IMR-90 (cell line): ENCODE measurements at regions not wholly inside any gene's neighbourhood (a gene's known extent, or its start where the extent isn't known, plus 50 kb on each side); places are given as distances from the start of the nearest gene placed in this dataset.

Experiments used
- ATAC-seq: fragments of 200-7000 bp; cut with Tn5 transposase; 2 replicates; pipeline ENCODE4 v1.9.1; 2020; ENCODE audit warnings: low read depth, mild to moderate bottlenecking, moderate library complexity
- BruUV-seq: library from RNA; stranded (reverse); fragments of 400-500 nt; replicated peaks from 2 replicates; lab custom pipeline; 2021; lab: Mats Ljungman, UMichigan
- CTCF ChIA-PET: fragments of 300-600 bp; formaldehyde crosslinking; extraction: SDS; loops from one replicate; lab custom pipeline; 2021; ENCODE audit warnings: antibody characterized with exemption; lab: Yijun Ruan, JAX
- POLR2A ChIA-PET: fragments of 300-600 bp; sonication (Branson Sonifier 250); formaldehyde crosslinking; loops from one replicate; lab custom pipeline; 2022; ENCODE audit warnings: antibody characterized with exemption; ENCODE audit not compliant: unreplicated experiment; lab: Charles Lee
- DNase-seq: peaks from one replicate; pipeline ENCODE4 v3.0.0; 2013
- H2AFZ ChIP-seq: replicated peaks from 2 replicates; pipeline ENCODE3; 2013; ENCODE audit warnings: low read length, mild to moderate bottlenecking; ENCODE audit not compliant: poor library complexity
- H2AK5ac ChIP-seq: 2 replicates; pipeline ENCODE4 v1.6.1; 2013; ENCODE audit warnings: low read depth, low read length, inconsistent platforms
- H2AK9ac ChIP-seq: replicated peaks from 2 replicates; pipeline ENCODE3; 2013; ENCODE audit warnings: mild to moderate bottlenecking, low read depth, low read length, moderate library complexity; ENCODE audit not compliant: poor library complexity
- H2BK120ac ChIP-seq: 2 replicates; pipeline ENCODE4 v1.6.1; 2013; ENCODE audit warnings: low read depth, low read length, inconsistent platforms
- H2BK15ac ChIP-seq: 3 replicates; pipeline ENCODE4 v1.6.1; 2013; ENCODE audit warnings: low read depth, low read length, inconsistent platforms
- H2BK20ac ChIP-seq: 2 replicates; pipeline ENCODE4 v1.6.1; 2013; ENCODE audit warnings: low read depth, mild to moderate bottlenecking, inconsistent platforms, low read length, moderate library complexity
- H2BK5ac ChIP-seq: 2 replicates; pipeline ENCODE4 v1.6.1; 2013; ENCODE audit warnings: mild to moderate bottlenecking, low read depth, low read length, inconsistent platforms; ENCODE audit not compliant: poor library complexity, severe bottlenecking
- H3K14ac ChIP-seq: replicated peaks from 2 replicates; pipeline ENCODE4 v1.6.1; 2013; ENCODE audit warnings: low read depth, low read length, inconsistent platforms
- H3K18ac ChIP-seq: 2 replicates; pipeline ENCODE4 v1.6.1; 2013; ENCODE audit warnings: low read depth, low read length, control low read depth
- H3K23ac ChIP-seq: 2 replicates; pipeline ENCODE4 v1.6.1; 2013; ENCODE audit warnings: low read depth, low read length, inconsistent platforms
- H3K27ac ChIP-seq: 2 replicates; pipeline ENCODE4 v1.5.1; 2013; ENCODE audit warnings: mild to moderate bottlenecking, control low read depth, low read length; ENCODE audit not compliant: insufficient read depth
- H3K27me3 ChIP-seq: 2 replicates; pipeline ENCODE4 v1.6.1; 2013; ENCODE audit warnings: low read length; ENCODE audit not compliant: control insufficient read depth, insufficient read depth
- H3K36me3 ChIP-seq: 2 replicates; pipeline ENCODE4 v1.6.1; 2013; ENCODE audit warnings: low read length, mixed read lengths; ENCODE audit not compliant: control insufficient read depth, insufficient read depth
- H3K4ac ChIP-seq: 2 replicates; pipeline ENCODE4 v1.6.1; 2013; ENCODE audit warnings: low read depth, low read length, inconsistent platforms
- H3K4me1 ChIP-seq: 2 replicates; pipeline ENCODE4 v1.6.1; 2013; ENCODE audit warnings: low read length, mixed read lengths; ENCODE audit not compliant: control insufficient read depth, insufficient read depth
- H3K4me2 ChIP-seq: 2 replicates; pipeline ENCODE4 v1.6.1; 2013; ENCODE audit warnings: low read depth, mild to moderate bottlenecking, control low read depth, low read length, moderate library complexity
- H3K4me3 ChIP-seq: 2 replicates; pipeline ENCODE4 v1.5.1; 2013; ENCODE audit warnings: low read depth, mild to moderate bottlenecking, control low read depth, low read length, moderate library complexity; ENCODE audit not compliant: insufficient read depth
- H3K56ac ChIP-seq: 2 replicates; pipeline ENCODE4 v1.6.1; 2013; ENCODE audit warnings: low read length, inconsistent platforms; ENCODE audit not compliant: insufficient read depth; ENCODE audit errors: extremely low read depth
- H3K79me1 ChIP-seq, 2 experiments: 2 replicates each; pipeline ENCODE4 v1.6.1; 2013; ENCODE audit warnings: low read length in 2 of 2, inconsistent platforms in 1 of 2, low read depth in 1 of 2
- H3K9ac ChIP-seq: 2 replicates; pipeline ENCODE4 v1.6.1; 2013; ENCODE audit warnings: low read depth, low read length, control low read depth
- H3K9me1 ChIP-seq: 2 replicates; pipeline ENCODE4 v1.6.1; 2013; ENCODE audit warnings: low read length, inconsistent platforms; ENCODE audit not compliant: insufficient read depth
- H3K9me3 ChIP-seq: 2 replicates; pipeline ENCODE4 v1.6.1; 2013; ENCODE audit warnings: low read length; ENCODE audit not compliant: control insufficient read depth, insufficient read depth
- H4K20me1 ChIP-seq: 2 replicates; pipeline ENCODE4 v1.6.1; 2013; ENCODE audit warnings: low read length, inconsistent platforms; ENCODE audit not compliant: insufficient read depth
- H4K5ac ChIP-seq: 2 replicates; pipeline ENCODE4 v1.6.1; 2013; ENCODE audit warnings: mild to moderate bottlenecking, low read depth, low read length, control low read depth
- H4K8ac ChIP-seq, 2 experiments: 2 replicates each; pipeline ENCODE4 v1.6.1; 2013; ENCODE audit warnings: low read depth in 2 of 2, low read length in 2 of 2, control low read depth in 1 of 2, inconsistent platforms in 1 of 2
- H4K91ac ChIP-seq: 2 replicates; pipeline ENCODE4 v1.6.1; 2013; ENCODE audit warnings: low read depth, low read length, inconsistent platforms; ENCODE audit not compliant: insufficient read depth
- BHLHE40 ChIP-seq: fragments of 150-350 bp; IDR thresholded peaks from 2 replicates; pipeline ENCODE4 v1.6.1; 2016; ENCODE audit warnings: mild to moderate bottlenecking, low read depth, low read length
- CHD1 ChIP-seq: IDR thresholded peaks from 2 replicates; pipeline ENCODE4 v1.6.1; 2012; ENCODE audit warnings: low read depth, low read length, improper control_type of control experiment
- FOS ChIP-seq: fragments of 150-350 bp; IDR thresholded peaks from 2 replicates; pipeline ENCODE4 v1.6.1; 2016; ENCODE audit warnings: low read depth, low read length
- MAFK ChIP-seq: IDR thresholded peaks from 2 replicates; pipeline ENCODE4 v1.6.1; 2012; ENCODE audit warnings: low read depth, low read length, improper control_type of control experiment
- MAZ ChIP-seq: IDR thresholded peaks from 2 replicates; pipeline ENCODE4 v1.6.1; 2012; ENCODE audit warnings: low read depth, mild to moderate bottlenecking, low read length, improper control_type of control experiment, moderate library complexity, borderline replicate concordance
- MXI1 ChIP-seq: IDR thresholded peaks from 2 replicates; pipeline ENCODE4 v1.6.1; 2012; ENCODE audit warnings: low read depth, mild to moderate bottlenecking, low read length, moderate library complexity, borderline replicate concordance
- POLR2A ChIP-seq: IDR thresholded peaks from 2 replicates; pipeline ENCODE4 v1.6.1; 2012; ENCODE audit warnings: mild to moderate bottlenecking, low read depth, low read length
- RAD21 ChIP-seq: IDR thresholded peaks from 2 replicates; pipeline ENCODE4 v1.6.1; 2012; ENCODE audit warnings: low read length, improper control_type of control experiment
- RCOR1 ChIP-seq: IDR thresholded peaks from 2 replicates; pipeline ENCODE4 v1.6.1; 2012; ENCODE audit warnings: mild to moderate bottlenecking, low read length, improper control_type of control experiment; ENCODE audit not compliant: insufficient replicate concordance
- RFX5 ChIP-seq: IDR thresholded peaks from 2 replicates; pipeline ENCODE4 v1.8.0; 2012; ENCODE audit warnings: low read depth, mild to moderate bottlenecking, low read length, moderate library complexity
- SMC3 ChIP-seq: fragments of 150-350 bp; IDR thresholded peaks from 2 replicates; pipeline ENCODE4 v1.6.1; 2016; ENCODE audit warnings: low read depth, mild to moderate bottlenecking, antibody characterized with exemption, low read length, moderate library complexity
- USF2 ChIP-seq: fragments of 150-350 bp; IDR thresholded peaks from 2 replicates; pipeline ENCODE4 v1.6.1; 2017; ENCODE audit warnings: mild to moderate bottlenecking, antibody characterized with exemption, low read length, low read depth
- WGBS, 2 experiments: methylation state at CpG; one replicate each; pipeline versions ENCODE4 v1.1.5 to v1.1.7; 2013; ENCODE audit warnings: missing lambda C conversion rate in 2 of 2; ENCODE audit not compliant: insufficient read length in 1 of 2; ENCODE audit errors: extremely low coverage in 2 of 2; 5-methylcytosine and 5-hydroxymethylcytosine counted together
- dilution Hi-C: fragments of 300-500 bp; cut with HindIII; formaldehyde crosslinking; loops from one replicate; pipeline ENCODE4 v1.14.3; 2018; ENCODE audit warnings: low sequenced_read_pairs; ENCODE audit not compliant: unreplicated experiment
- in situ Hi-C: fragments of 300-500 bp; cut with MboI; formaldehyde crosslinking; loops from 3 replicates; pipeline ENCODE4 v1.14.3; 2019; ENCODE audit warnings: low sequenced_read_pairs, inconsistent platforms, mixed read lengths
- intact Hi-C: fragments of 100-400 bp; cut with micrococcal nuclease; formaldehyde crosslinking; loops from 2 replicates; pipeline ENCODE4 v1.10.0; 2022
- TF ChIP-seq, protein P1 (sequence below): fragments of 150-350 bp; IDR thresholded peaks from 2 replicates; pipeline ENCODE4 v1.6.1; 2016; ENCODE audit warnings: low read depth, mild to moderate bottlenecking, low read length, moderate library complexity, borderline replicate concordance

GRCh38 chr1:166365081-166365480 lies 198.3 kb upstream of the FAM78B start:
- H2AFZ ChIP-seq, result no peak overlapping the region
- H4K91ac ChIP-seq, result no peak overlapping the region
- no peak overlapping the region for H3K4me2 ChIP-seq
- no peak overlapping the region for H3K14ac ChIP-seq
- CTCF ChIA-PET, result no interaction called here
- H3K23ac ChIP-seq, result no peak overlapping the region
- dilution Hi-C loops, result no loop called here
- DNase-seq, result no peak
- no peak overlapping the region for H2BK120ac ChIP-seq
- no peak overlapping the region for H3K9ac ChIP-seq
- no peak overlapping the region for H3K4ac ChIP-seq
- no peaks in the 10 kb centered on the region for H3K27me3 ChIP-seq
- H3K56ac ChIP-seq, result no peak overlapping the region
- ATAC-seq, result no peak
- no TSS peak for BruUV-seq
- H3K79me1 ChIP-seq, result no peaks in the 10 kb centered on the region
- no peaks in the 10 kb centered on the region for H4K20me1 ChIP-seq
- no peak overlapping the region for H3K27ac ChIP-seq
- peaks cover 13% of the 10 kb centered on the region for H3K9me3 ChIP-seq
- H2BK15ac ChIP-seq, result no peak overlapping the region
- no peaks in the 10 kb centered on the region for H3K36me3 ChIP-seq
- TF ChIP-seq USF2 (no peak), CHD1 (no peak), FOS (no peak), RAD21 (no peak), BHLHE40 (no peak), MAFK (no peak), MAZ (no peak), MXI1 (no peak), RCOR1 (no peak), POLR2A (no peak), SMC3 (no peak), RFX5 (no peak)
- TF ChIP-seq, protein P1, sequence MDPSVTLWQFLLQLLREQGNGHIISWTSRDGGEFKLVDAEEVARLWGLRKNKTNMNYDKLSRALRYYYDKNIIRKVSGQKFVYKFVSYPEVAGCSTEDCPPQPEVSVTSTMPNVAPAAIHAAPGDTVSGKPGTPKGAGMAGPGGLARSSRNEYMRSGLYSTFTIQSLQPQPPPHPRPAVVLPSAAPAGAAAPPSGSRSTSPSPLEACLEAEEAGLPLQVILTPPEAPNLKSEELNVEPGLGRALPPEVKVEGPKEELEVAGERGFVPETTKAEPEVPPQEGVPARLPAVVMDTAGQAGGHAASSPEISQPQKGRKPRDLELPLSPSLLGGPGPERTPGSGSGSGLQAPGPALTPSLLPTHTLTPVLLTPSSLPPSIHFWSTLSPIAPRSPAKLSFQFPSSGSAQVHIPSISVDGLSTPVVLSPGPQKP, result no peak
- POLR2A ChIA-PET, result no interaction called here
- in situ Hi-C loops, result no loop called here
- H2BK5ac ChIP-seq, result no peak overlapping the region
- no peak overlapping the region for H2AK9ac ChIP-seq
- intact Hi-C loops, result no loop called here
- 38% methylated on average over 1 of the region's 4 CpGs; no CpG with 5 or more reads in 1 of the 2 experiments for WGBS, 2 experiments
- no peak overlapping the region for H3K18ac ChIP-seq
- H3K4me1 ChIP-seq, result no peaks in the 10 kb centered on the region
- no peaks in the 10 kb centered on the region for H3K9me1 ChIP-seq
- no peak overlapping the region for H2AK5ac ChIP-seq
- H4K8ac ChIP-seq, result no peak overlapping the region
- H4K5ac ChIP-seq, result no peak overlapping the region
- H2BK20ac ChIP-seq, result no peak overlapping the region
- H3K4me3 ChIP-seq, result no peak overlapping the region
